ENCODE measurements at regions not wholly inside any gene's neighbourhood (a gene's known extent, or its start where the extent isn't known, plus 50 kb on each side); places are given as distances from the start of the nearest gene placed in this dataset.

DNA sequence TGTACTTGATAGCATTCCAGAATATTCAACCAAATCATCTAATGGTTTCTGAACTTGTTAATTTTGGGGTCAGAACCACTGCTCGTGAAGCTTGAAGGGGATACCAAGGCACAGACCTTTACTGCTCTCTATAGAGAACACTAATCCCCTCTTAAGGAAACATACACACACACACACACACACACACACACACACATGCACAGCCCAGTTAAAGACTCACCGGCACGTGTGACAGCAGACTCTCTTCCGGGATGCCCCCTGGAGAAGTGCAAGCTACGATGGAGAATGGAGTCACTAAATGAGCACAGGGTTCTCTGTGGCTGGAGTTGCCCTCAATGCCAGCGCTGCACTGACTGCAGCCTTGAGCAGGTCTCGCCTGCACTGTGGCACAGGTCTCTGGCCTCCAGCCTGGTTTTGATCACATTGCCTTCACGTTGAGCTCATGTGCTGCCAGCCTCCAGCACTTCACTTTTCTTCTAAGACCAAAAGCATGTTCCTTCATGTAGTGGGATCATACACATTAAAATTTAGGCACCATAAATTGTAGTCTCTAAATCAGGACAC, 300.8 kb downstream of the POM121L12 start:
- TF ChIP-seq, protein P1, sequence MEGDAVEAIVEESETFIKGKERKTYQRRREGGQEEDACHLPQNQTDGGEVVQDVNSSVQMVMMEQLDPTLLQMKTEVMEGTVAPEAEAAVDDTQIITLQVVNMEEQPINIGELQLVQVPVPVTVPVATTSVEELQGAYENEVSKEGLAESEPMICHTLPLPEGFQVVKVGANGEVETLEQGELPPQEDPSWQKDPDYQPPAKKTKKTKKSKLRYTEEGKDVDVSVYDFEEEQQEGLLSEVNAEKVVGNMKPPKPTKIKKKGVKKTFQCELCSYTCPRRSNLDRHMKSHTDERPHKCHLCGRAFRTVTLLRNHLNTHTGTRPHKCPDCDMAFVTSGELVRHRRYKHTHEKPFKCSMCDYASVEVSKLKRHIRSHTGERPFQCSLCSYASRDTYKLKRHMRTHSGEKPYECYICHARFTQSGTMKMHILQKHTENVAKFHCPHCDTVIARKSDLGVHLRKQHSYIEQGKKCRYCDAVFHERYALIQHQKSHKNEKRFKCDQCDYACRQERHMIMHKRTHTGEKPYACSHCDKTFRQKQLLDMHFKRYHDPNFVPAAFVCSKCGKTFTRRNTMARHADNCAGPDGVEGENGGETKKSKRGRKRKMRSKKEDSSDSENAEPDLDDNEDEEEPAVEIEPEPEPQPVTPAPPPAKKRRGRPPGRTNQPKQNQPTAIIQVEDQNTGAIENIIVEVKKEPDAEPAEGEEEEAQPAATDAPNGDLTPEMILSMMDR (IDR thresholded peaks at IDR 0.05): no peak
- TF ChIP-seq POLR2A (IDR thresholded peaks at IDR 0.05): no peak
